HG02970 (cell line): ENCODE measurements at regions not wholly inside any gene's neighbourhood (a gene's known extent, or its start where the extent isn't known, plus 50 kb on each side); places are given as distances from the start of the nearest gene placed in this dataset.
"Not testable (repeated sequence)": the region's sequence is repeated elsewhere in the genome, so short reads cannot be mapped to it uniquely, and the experiment has no call there.

Experiments
- ATAC-seq: cut with Tn5 transposase; IDR thresholded peaks from one replicate; pipeline ENCODE4 v1.9.1; 2021; ENCODE audit warnings: mild to moderate bottlenecking, moderate library complexity, moderate number of reproducible peaks; ENCODE audit not compliant: unreplicated experiment, low FRiP score

DNA sequence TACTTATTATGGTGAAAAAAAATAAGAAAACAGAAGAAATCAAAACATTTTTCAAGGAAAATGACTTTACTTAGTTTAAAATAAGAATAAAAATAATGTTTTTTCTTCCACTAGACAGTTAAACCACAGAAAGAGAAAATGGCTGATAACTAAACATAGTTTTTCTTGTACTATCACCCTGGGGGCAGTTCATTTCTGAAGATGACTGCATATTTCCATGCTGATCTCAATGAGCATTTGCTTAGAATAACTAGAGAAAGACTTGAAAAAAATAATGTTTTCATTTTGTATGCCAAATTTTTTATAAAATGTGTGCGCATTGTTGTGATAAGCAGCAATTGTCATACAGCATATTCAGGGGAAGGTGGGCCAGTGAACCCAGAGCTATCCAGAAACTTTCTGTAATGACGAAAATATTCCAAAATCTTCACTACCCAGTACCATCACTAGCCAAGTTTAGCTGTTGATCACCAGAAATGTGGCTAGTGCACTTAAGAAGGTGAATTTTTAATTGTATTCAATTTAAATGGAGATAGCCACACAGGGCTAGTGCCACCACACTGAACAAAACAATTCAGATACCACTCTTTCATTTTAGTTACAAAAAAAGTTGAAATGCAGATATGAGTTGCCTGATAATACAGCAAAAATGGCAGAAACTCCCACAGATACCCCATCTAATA lies 513.4 kb upstream of the NETO1 start:
- no peak for ATAC-seq

DNA sequence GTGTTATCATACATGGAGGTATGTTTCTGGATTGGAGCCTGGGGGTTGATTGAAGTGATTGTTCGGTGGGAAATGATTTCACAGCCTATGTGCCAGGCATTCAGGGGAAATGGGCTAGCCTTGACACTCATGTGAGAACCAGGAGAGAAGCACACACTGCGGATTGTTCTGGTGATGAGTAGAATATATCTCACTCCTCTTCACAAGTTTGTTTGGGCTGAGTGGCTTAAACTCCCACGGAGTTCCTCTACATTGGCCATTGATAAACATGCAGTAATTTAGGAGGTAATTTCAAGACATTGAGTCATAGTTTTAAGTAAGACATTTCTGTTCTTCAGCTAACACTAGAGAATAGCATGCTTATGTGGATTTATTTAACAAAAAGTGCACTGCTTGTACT lies 498.9 kb upstream of the NETO1 start:
- no peak for ATAC-seq

DNA sequence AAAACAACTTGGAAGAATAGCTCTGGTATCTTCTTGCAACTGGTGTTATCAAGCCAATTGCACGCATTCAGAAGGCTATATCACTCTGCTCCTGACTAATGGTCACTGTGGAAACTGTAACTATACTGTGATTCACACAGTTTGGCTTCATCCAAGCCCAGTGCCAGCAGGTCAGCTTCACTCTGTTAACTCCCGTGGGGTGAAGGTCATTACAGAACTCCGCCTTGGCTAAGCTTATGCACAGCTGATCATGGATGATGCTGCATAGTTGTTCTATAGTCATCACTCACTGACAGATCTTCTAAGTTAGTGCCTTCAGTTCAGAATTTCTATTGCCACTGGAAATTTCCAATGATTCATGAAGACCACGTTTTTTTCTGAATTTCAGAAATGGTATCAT lies 497.2 kb upstream of the NETO1 start:
- ATAC-seq = no peak

DNA sequence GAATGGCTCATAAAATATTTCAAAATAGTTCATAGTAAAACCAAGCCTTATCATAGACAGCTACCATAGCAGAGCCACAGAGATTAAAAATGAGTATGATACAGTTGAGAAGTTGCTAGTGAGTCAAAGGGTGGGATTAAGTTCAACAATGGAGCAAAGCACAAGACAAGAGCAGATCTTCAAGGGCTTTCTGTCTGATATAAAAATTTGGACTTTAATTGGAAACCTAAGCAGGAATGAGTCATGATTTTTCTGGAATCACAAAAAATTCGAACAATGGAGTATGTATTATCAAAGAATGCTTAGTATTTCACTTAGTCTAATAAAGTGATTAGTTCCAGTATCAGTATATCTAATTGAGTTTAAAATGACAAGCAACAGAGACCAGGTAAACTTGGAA lies 487.3 kb upstream of the NETO1 start:
- ATAC-seq = no peak

DNA sequence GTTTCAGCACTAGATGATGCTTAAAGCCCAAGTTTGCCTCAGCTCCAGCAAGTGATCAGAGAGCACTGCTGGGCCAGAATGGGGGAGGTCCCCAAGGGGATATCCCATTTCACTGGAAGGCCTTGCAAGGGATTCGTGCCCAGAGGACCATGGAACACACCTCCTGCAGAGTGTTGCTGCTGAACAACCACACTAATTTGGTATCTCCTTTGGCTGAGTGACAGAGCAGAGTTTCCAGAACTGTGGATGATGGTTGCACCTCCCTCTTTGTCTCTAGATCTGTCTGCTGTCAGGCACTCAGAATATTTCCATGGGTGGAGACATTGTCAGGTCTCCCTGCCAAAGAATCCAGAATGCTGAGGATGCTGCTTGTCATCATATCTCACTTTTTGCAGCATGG lies 484.8 kb upstream of the NETO1 start:
- ATAC-seq = no peak

DNA sequence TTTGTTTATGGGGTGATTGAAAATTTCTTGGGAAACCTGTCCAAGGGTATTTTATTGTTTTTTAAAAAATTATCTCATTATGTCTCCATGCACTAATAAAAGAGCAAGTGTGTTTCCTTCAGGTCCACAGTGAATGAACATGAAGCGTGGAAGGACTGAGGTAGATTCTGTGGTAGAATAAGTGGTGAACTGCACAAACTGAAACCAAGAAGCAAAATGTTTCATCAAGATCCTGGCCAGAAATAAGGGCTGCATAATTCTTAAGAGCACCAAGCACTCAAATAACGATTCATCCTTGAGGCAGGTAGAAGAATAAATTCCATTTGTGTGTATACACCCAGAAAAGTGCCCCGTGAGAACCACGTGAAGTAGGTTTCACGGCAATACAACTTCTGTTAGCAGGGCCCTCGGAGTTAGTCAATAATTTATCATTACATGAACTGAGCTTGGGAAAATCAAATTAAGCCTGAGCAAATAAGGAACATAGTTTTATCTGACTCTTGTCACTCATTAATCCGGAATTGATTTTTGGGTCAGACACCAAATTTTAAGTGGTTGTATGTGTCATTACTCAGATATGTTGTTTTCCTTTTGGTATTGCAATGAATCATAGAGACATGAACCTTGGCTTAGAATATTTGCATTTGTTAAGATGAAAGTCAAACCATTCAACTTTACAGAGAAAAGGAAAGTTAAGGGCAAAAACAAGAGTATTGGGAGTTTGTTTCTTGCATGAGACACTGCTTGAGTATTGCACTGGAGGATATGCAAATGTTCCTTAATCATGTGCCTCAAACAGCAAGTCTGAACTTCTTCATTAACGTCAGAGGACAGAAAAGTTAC lies 472.6 kb upstream of the NETO1 start:
- no peak for ATAC-seq

DNA sequence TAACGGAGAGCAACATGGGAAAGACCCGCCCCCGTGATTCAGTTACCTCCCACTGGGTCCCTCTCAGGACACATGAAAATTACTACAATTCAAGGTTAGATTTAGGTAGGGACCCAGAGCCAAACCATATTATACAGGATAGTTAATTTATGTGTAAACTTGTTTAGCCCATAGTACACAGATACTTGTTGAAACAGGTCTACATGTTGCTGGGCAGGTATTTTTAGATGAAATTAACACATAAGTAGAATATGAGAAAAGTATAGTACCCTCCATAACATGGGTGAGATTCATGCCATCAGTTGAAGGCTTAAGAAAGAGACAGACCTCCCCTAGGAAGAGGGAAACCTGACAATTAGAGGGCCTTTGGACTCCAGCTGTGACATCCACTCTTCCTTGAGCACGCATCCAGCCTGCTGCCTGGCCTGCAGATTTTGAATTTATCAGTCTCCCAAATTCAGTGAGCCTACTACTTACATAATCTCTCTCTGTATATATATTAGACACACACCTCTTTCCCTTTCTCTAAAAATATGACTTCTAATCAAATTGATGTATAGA lies 463.5 kb upstream of the NETO1 start:
- ATAC-seq = no peak

DNA sequence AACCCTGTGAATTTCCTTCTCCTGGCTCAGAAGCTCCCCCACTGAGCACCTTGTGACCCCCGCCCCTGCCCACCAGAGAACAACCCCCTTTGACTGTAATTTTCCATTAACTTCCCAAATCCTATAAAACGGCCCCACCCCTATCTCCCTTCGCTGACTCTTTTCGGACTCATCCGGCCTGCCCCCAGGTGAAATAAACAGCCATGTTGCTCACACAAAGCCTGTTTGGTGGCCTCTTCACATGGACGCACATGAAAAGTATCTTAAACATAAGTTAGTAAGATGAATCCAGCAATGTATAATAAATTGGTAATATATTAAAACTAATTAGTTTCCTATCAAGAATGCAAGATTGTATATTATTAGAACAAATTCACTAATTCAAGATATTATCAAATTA lies 462.3 kb upstream of the NETO1 start:
- ATAC-seq = not testable (repeated sequence)

DNA sequence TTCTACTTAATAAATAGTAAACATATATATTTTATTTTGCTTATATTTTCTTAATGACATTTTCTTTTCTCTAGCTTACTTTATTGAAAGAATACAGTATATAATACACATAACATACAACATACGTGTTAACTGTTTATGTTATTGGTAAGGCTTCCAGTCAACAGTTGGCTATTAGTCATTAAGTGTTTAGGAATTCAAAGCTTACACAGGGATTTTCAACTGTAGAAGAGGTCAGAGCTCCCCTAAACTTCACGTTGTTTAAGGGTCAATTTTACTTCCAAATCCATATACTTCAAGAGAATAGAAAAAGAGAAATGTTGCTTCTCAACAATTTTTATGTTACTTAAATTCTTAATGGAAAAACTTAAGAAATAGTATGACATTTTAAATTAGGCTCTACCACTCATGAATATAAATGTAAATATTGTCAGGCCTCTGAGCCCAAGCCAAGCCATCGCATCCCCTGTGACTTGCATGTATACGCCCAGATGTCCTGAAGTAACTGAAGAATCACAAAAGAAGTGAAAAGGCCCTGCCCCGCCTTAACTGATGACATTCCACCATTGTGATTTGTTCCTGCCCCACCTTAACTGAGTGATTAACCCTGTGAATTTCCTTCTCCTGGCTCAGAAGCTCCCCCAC lies 456.5 kb upstream of the NETO1 start:
- ATAC-seq = not testable (repeated sequence)

DNA sequence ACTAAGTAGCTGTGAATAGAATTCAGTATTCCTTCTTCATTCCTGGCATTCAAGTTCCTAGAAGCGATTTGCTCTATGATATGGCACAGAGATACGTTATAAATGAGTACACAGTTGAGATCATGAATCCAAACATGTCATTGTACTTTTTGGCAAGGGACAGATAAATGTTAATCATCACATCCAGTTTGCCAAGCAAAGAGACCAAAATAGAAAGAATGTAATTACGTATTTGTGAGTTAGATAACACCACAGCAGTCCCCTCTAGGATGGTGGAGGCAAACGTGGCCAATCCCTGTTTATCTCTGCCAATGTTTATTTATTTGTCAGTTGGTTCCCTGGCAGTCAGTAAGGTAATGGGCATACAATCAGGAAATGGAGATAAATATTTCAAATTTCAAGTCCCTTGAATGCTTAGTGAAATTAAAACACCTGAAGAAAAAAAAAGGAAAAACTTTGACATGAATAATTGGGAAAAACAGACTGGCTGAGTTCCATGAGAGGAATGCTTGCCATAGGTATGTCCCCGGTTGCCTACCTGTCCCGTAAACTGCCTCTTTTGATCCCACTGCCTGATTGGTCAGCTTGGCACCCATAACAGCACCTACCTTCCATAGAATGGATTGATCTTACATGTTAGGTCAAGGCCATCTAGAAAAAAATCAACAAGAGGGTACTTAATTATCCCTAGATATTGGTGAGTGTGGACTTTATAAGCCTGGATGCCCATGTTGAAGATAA lies 451.1 kb upstream of the NETO1 start:
- ATAC-seq = no peak

DNA sequence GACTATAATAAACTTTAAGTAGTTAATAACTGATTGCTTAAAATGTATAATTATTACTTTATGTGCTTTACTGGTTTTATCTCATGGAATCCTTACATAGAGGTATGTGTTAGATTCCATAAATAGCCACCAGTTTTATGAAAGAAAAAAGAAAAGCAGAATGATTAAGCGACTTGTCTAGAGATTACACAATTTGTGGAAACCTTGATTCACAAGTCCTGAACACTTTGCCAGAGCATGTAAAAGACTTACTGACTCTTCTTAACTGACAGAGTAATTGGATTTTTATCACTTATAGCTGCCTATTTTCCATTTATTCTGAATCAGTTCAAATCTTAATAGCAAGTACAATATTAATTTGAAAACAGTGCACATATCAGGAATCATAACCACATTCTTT lies 448.7 kb upstream of the NETO1 start:
- ATAC-seq = no peak

DNA sequence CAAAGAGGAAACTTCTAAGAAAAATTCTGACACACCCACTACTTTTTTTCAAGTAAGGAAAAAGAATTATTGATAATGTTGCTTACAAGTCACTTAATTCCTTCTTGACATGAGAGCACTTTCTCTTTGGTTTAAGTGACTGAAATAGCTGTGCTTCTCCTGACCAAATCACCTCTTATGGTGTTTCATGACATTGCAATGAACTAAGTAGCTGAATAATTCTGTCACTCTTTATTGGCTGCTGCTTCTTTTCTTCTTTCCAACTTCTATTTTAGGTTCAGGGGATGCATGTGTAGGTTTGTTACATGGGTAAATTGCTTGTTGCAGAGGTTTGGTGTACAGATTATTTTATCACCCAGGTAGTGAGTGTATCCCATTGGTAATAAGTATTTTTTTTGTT lies 447.6 kb upstream of the NETO1 start:
- ATAC-seq = no peak

DNA sequence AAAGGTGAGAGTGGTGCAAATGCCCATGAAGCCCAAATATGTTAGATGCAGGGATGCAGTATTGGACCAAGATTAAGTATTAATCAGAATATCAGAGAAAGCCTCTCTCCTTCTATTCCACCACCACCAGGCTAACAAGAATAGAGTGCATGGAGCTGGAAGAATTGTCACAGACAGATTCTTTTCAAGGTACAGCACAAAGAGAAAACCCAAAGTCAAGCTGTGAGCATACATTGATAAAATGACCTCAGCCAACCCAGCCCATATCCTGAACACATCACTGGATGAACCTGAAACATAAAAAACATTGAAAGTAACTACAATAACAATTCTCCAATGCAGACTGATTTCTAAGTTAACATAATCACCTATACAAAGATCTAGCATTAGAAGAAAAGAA lies 445.7 kb upstream of the NETO1 start:
- ATAC-seq = no peak

DNA sequence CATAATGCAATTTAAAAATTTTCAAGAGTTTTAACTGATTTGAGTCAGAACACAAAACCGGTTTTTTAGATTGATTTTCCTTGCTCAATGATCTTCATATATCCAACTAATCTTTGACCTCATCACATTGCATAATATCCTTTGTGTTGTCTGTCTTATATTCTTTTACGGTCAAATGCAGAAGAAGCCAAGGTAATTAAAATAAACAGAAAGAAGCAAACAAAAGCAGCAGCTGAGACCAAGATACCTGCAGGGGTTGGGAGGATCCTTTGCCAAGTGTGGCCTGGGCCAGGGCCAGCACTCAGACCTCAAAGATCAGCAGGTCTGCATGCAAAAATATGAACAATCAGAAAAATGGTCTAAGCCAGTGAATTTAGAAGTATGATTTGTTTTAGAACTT lies 428.9 kb upstream of the NETO1 start:
- no peak for ATAC-seq

DNA sequence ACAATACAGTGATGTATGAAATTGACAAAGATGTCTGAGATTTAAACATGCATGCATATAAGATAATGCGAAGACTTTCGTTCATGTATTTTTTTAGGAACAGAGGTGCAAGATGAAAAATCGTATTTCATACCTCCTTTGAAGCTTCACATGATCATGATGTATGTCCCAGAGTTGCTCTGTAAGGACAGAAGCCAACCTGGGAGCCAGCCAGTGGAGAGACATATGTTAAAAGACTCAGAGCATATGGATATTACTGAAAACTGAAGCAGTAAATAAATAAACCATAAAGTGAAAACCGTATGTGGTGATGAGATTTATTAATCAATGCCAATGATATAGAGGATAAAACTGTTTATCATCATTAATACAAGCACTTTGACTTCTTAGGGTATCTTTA lies 424.4 kb upstream of the NETO1 start:
- ATAC-seq = no peak

DNA sequence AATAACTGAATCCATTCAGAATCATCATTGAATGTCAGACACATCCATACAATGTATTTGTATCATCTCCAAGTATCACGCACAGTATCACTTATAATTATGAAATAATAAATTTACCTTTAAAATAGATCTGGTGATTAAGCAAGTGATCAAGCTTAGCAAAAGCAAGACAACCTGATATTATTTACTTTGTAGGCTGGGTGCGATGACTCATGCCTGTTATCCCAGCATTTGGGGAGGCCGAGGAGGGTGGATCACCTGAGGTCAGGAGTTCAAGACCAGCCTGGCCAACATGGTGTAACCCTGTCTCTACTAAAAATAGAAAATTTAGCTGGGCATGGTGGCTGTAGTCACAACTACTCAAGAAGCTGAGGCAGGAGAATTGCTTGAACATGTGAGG lies 421.0 kb upstream of the NETO1 start:
- no peak for ATAC-seq

DNA sequence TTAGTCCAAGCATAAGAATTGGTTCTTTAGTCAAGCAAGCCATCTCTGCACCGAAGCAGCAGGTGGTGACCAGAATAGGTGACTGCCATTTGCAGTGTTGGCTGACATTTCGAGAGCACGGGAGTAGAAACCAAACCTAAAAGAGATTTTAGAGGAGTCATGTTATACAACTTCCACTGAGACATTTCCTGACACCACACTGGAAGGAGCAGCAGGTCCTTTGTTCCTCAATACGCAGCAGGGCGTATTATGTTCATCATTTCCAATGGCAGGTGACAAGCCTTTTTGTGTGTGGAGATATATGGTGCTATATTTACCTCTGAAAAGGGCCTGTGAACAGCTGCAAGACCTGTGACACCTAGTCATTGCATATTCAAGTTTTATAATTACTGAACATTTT lies 418.8 kb upstream of the NETO1 start:
- ATAC-seq = no peak

DNA sequence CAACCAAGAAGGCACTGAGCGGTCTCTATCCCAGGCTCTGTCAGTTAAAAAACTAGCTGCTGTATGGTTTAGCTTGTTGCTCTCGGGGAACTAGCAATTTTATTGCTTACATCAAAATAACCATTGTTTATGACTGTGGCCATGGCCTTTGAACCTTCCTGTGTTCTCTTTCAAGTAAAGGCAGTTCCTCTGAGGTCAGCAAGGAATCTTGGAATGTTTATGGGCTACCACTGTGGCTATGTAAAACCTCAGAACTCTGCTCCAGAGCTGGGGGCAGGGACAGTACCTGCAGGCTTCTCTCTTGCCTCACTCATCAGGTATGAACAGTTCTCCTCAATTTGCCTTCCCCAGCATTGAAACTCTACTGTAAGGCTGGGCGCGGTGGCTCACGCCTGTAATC lies 416.0 kb upstream of the NETO1 start:
- ATAC-seq = no peak

DNA sequence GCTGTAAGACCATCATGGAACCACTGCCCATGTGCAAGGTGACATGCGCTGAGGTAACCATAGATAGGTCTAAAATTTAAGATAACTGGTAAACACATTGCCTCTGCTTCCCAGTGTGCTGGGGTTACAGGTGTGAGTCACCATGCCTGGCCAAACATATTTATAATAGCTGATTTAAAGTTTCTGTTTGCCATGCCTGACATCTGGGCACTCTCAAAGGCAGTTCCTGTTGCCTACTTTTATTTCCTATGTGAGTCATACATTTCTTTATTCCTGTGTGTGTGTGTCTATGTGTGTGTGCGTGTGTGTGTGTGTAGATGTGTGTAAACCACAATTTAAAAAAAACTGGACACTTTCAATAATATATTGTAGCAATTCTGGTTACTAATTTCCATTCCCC lies 415.2 kb upstream of the NETO1 start:
- no peak for ATAC-seq

DNA sequence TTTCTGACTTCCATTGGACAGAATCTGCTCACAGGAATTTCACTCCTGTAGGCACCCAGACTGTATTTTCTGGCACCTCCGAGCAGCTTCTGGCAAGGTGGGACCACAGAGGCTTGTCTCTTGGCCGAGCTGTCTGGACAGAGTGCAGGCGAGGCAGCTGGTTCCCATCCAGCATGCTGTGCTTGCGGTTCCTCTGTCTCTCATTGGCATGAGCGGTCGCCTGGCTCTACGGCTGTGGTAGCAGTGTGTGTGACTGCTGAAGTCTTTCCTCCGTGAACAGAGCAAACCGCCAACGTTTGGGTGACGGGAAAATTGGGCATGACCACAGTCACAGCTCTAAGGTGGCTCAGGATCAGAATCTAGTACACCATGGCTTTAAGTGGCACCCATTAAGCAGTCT lies 411.7 kb upstream of the NETO1 start:
- ATAC-seq = no peak
